ENCODE measurements at regions not wholly inside any gene's neighbourhood (a gene's known extent, or its start where the extent isn't known, plus 50 kb on each side); places are given as distances from the start of the nearest gene placed in this dataset.

DNA sequence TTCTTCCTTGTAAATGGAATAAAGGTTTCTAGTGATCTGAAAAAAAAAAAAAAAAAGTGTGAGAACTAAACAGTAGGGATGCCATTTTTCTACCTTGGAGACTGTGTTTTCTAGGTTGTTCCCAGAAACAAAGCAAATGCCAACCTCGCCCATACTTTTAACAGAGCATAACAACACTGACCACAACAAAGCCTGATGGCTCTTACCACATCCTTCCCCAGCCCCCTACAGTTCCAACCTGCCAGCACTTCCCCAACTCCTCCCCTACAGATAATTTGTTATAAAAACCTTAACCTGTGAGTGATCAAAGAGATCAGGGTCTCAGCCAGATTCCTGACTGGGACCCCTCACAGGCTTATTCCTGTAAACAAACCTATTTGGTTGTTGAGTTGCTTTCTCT is 940.0 kb downstream of the SH3BGRL start:
- TF ChIP-seq, protein P1, sequence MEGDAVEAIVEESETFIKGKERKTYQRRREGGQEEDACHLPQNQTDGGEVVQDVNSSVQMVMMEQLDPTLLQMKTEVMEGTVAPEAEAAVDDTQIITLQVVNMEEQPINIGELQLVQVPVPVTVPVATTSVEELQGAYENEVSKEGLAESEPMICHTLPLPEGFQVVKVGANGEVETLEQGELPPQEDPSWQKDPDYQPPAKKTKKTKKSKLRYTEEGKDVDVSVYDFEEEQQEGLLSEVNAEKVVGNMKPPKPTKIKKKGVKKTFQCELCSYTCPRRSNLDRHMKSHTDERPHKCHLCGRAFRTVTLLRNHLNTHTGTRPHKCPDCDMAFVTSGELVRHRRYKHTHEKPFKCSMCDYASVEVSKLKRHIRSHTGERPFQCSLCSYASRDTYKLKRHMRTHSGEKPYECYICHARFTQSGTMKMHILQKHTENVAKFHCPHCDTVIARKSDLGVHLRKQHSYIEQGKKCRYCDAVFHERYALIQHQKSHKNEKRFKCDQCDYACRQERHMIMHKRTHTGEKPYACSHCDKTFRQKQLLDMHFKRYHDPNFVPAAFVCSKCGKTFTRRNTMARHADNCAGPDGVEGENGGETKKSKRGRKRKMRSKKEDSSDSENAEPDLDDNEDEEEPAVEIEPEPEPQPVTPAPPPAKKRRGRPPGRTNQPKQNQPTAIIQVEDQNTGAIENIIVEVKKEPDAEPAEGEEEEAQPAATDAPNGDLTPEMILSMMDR (tag by site-specific recombination; IDR thresholded peaks at IDR 0.05): no peak
- TF ChIP-seq ZSCAN16 (tag by site-specific recombination; IDR thresholded peaks at IDR 0.05): no peak
- no peak for TF ChIP-seq ZNF350 (tag by site-specific recombination; IDR thresholded peaks at IDR 0.05)
- TF ChIP-seq ZNF701 (tag by site-specific recombination; IDR thresholded peaks at IDR 0.05): no peak
- no peak for TF ChIP-seq ZNF155 (tag by site-specific recombination; IDR thresholded peaks at IDR 0.05)
- TF ChIP-seq, protein P2, sequence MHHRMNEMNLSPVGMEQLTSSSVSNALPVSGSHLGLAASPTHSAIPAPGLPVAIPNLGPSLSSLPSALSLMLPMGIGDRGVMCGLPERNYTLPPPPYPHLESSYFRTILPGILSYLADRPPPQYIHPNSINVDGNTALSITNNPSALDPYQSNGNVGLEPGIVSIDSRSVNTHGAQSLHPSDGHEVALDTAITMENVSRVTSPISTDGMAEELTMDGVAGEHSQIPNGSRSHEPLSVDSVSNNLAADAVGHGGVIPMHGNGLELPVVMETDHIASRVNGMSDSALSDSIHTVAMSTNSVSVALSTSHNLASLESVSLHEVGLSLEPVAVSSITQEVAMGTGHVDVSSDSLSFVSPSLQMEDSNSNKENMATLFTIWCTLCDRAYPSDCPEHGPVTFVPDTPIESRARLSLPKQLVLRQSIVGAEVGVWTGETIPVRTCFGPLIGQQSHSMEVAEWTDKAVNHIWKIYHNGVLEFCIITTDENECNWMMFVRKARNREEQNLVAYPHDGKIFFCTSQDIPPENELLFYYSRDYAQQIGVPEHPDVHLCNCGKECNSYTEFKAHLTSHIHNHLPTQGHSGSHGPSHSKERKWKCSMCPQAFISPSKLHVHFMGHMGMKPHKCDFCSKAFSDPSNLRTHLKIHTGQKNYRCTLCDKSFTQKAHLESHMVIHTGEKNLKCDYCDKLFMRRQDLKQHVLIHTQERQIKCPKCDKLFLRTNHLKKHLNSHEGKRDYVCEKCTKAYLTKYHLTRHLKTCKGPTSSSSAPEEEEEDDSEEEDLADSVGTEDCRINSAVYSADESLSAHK (tag by site-specific recombination; IDR thresholded peaks at IDR 0.05): no peak

Data from HEK293 (cell line).